ES-I3 (cell line): ENCODE measurements at regions not wholly inside any gene's neighbourhood (a gene's known extent, or its start where the extent isn't known, plus 50 kb on each side); places are given as distances from the start of the nearest gene placed in this dataset.
A peak's percentile ranks its signal among the peaks of the same experiment; 100 is the strongest.
"Not testable (repeated sequence)": the region's sequence is repeated elsewhere in the genome, so short reads cannot be mapped to it uniquely, and the experiment has no call there.

Source experiments
- H3K36me3 ChIP-seq: 2 replicates; pipeline ENCODE4 v1.6.1; 2013; ENCODE audit warnings: mild to moderate bottlenecking, low read length, control low read depth, moderate library complexity; ENCODE audit not compliant: insufficient read depth
- H3K4me1 ChIP-seq: 2 replicates; pipeline ENCODE4 v1.6.1; 2013; ENCODE audit warnings: mild to moderate bottlenecking, control low read depth, low read length; ENCODE audit not compliant: insufficient read depth
- H3K9ac ChIP-seq: 2 replicates; pipeline ENCODE4 v1.6.1; 2013; ENCODE audit warnings: low read depth, mild to moderate bottlenecking, low read length, moderate library complexity
- H3K9me3 ChIP-seq: 2 replicates; pipeline ENCODE4 v1.6.1; 2013; ENCODE audit warnings: mild to moderate bottlenecking, low read length, moderate library complexity; ENCODE audit not compliant: control insufficient read depth, insufficient read depth

GRCh38 chr7:121620953-121621606 lies 225.0 kb upstream of the FAM3C start:
- Histone ChIP-seq H3K4me1 (peaks cover 3% of the 10 kb centered on the region; the same call in 1 of the 2 replicates), H3K36me3 (no peaks in the 10 kb centered on the region), H3K9ac (peak overlapping the region; percentile 7; the same call in 1 of the 2 replicates), H3K9me3 (peaks cover 5% of the 10 kb centered on the region)

GRCh38 chr7:121620206-121620605 lies 224.1 kb upstream of the FAM3C start:
- Histone ChIP-seq H3K36me3 (no peaks in the 10 kb centered on the region), H3K9me3 (peaks cover 5% of the 10 kb centered on the region), H3K4me1 (peaks cover 3% of the 10 kb centered on the region; the same call in 1 of the 2 replicates), H3K9ac (no peak overlapping the region)

- Histone ChIP-seq H3K9me3 (peaks cover 5% of the 10 kb centered on the region), H3K4me1 (peaks cover 3% of the 10 kb centered on the region; the same call in 1 of the 2 replicates), H3K9ac (no peak overlapping the region)
Observed at GRCh38 chr7:121618182-121618581, 222.1 kb upstream of the FAM3C start.

GRCh38 chr7:121610243-121610642 lies 214.1 kb upstream of the FAM3C start:
- H3K4me1 ChIP-seq = no peaks in the 10 kb centered on the region
- H3K9ac ChIP-seq = no peak overlapping the region
- H3K36me3 ChIP-seq = no peaks in the 10 kb centered on the region
- H3K9me3 ChIP-seq = no peaks in the 10 kb centered on the region

More at GRCh38 chr7:121618182-121618581, 222.1 kb upstream of the FAM3C start:
- H3K36me3 ChIP-seq = no peaks in the 10 kb centered on the region

- Histone ChIP-seq H3K36me3 (no peaks in the 10 kb centered on the region), H3K9me3 (no peaks in the 10 kb centered on the region), H3K4me1 (0 out of 2 replicates have a peak, but pooled peaks cover 2% of the 10 kb centered on the region), H3K9ac (no peak overlapping the region)
Observed at GRCh38 chr7:121609208-121609607, 213.1 kb upstream of the FAM3C start.

GRCh38 chr7:121608785-121609184 lies 212.7 kb upstream of the FAM3C start:
- H3K4me1 ChIP-seq = 0 out of 2 replicates have a peak, but pooled peaks cover 2% of the 10 kb centered on the region
- H3K36me3 ChIP-seq = no peaks in the 10 kb centered on the region
- H3K9ac ChIP-seq = no peak overlapping the region
- H3K9me3 ChIP-seq = no peaks in the 10 kb centered on the region

- not testable (repeated sequence) for H3K9me3 ChIP-seq
Observed at GRCh38 chr7:121608183-121608582, 212.1 kb upstream of the FAM3C start.

GRCh38 chr7:121605317-121605680 lies 209.2 kb upstream of the FAM3C start:
- H3K36me3 ChIP-seq = no peaks in the 10 kb centered on the region
- H3K9me3 ChIP-seq = no peaks in the 10 kb centered on the region
- H3K4me1 ChIP-seq = 0 out of 2 replicates have a peak, but pooled peaks cover 2% of the 10 kb centered on the region
- H3K9ac ChIP-seq = no peak overlapping the region

More at GRCh38 chr7:121608183-121608582, 212.1 kb upstream of the FAM3C start:
- H3K36me3 ChIP-seq, H3K4me1 ChIP-seq, H3K9ac ChIP-seq: not testable (repeated sequence)

GRCh38 chr7:121604627-121605316 lies 208.7 kb upstream of the FAM3C start:
- no peaks in the 10 kb centered on the region for H3K36me3 ChIP-seq
- H3K9ac ChIP-seq = no peak overlapping the region
- H3K4me1 ChIP-seq = 0 out of 2 replicates have a peak, but pooled peaks cover 2% of the 10 kb centered on the region
- H3K9me3 ChIP-seq = no peaks in the 10 kb centered on the region

- Histone ChIP-seq H3K9me3 (0 out of 2 replicates have a peak, but pooled peaks cover 2% of the 10 kb centered on the region), H3K9ac (no peak overlapping the region), H3K4me1 (0 out of 2 replicates have a peak, but pooled peaks cover 2% of the 10 kb centered on the region), H3K36me3 (no peaks in the 10 kb centered on the region)
Observed at GRCh38 chr7:121603886-121604285, 207.8 kb upstream of the FAM3C start.

- Histone ChIP-seq H3K9me3 (0 out of 2 replicates have a peak, but pooled peaks cover 2% of the 10 kb centered on the region), H3K36me3 (no peaks in the 10 kb centered on the region), H3K4me1 (0 out of 2 replicates have a peak, but pooled peaks cover 2% of the 10 kb centered on the region), H3K9ac (no peak overlapping the region)
Observed at GRCh38 chr7:121599887-121600286, 203.8 kb upstream of the FAM3C start.

GRCh38 chr7:121595758-121596696 lies 199.9 kb upstream of the FAM3C start:
- Histone ChIP-seq H3K9ac (no peak overlapping the region), H3K4me1 (no peaks in the 10 kb centered on the region)

GRCh38 chr7:121591926-121592325 lies 195.8 kb upstream of the FAM3C start:
- Histone ChIP-seq H3K9me3 (no peaks in the 10 kb centered on the region), H3K36me3 (no peaks in the 10 kb centered on the region), H3K4me1 (no peaks in the 10 kb centered on the region), H3K9ac (no peak overlapping the region)

More at GRCh38 chr7:121595758-121596696, 199.9 kb upstream of the FAM3C start:
- H3K9me3 ChIP-seq = 0 out of 2 replicates have a peak, but pooled peaks cover 2% of the 10 kb centered on the region
- H3K36me3 ChIP-seq = no peaks in the 10 kb centered on the region

GRCh38 chr7:121587435-121587834 lies 191.3 kb upstream of the FAM3C start:
- no peaks in the 10 kb centered on the region for H3K36me3 ChIP-seq
- no peaks in the 10 kb centered on the region for H3K4me1 ChIP-seq

More at GRCh38 chr7:121587435-121587834, 191.3 kb upstream of the FAM3C start:
- Histone ChIP-seq H3K9ac (no peak overlapping the region), H3K9me3 (no peaks in the 10 kb centered on the region)
